CD4-positive, alpha-beta T cell treated with Interleukin-10 for 1 hour (primary cell): ENCODE measurements at regions not wholly inside any gene's neighbourhood (a gene's known extent, or its start where the extent isn't known, plus 50 kb on each side); places are given as distances from the start of the nearest gene placed in this dataset.
A peak's percentile ranks its signal among the peaks of the same experiment; 100 is the strongest.

Experiments
- DNase-seq: peaks from one replicate; pipeline ENCODE4 v3.0.0-alpha.2; 2020

DNA sequence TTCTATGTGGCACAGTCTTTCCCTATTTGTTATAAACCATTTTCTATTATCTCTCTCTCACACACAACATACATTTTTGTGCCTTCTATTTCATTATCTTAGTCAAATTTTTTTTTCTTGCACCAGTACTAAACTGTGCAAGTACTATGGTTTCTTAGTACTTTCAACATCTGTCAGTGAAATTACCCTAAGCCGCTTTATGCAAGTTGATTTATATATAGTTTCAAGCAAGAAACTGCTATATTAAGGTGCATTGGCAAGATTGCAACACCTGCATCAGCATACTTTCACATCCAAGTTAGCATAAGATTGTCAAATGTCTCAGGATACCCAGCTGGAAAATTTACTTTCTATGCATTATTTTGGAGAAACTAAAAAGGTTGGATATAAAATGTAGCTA, 180.2 kb upstream of the FSTL5 start:
- DNase-seq, result no peak

DNA sequence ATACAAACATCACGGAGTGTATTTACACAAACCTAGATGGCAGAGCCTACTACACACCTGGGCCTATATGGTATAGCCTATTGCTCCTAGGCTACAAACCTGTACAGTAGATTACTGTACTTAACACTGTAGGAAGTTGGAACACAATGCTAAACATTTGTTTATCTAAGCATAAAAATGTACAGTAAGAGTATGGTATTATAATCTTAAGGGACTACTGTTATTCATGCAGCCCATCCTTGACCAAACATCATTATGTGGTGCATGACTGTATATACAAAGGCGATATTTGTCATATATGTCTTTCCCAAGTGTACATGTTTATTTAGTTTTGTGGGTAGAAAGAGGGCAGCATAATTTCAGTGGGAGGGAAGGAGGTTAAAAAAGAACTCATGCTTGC, 177.7 kb upstream of the FSTL5 start:
- DNase-seq, result no peak

DNA sequence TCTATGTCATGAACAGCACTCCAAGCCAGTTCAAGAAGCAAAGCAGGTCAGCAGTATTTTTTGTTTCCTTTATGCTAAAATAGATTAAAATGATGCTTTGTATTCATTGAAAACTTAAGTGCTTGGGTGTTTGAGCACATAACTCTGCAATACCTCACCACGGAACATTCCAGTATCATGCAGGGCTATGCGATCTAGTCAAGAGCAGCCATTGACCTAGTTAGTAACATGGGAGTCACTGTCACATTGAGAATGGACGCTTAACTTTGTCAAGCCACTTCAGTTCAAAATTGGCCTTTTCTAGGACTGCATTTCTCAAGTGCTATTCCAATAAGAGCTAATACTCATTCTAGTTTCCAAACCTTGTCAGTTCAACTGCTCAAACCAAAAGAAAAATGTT, 160.1 kb upstream of the FSTL5 start:
- DNase-seq, result no peak

GRCh38 chr4:162322054-162322453, 158.3 kb upstream of the FSTL5 start:
- DNase-seq, result no peak

DNA sequence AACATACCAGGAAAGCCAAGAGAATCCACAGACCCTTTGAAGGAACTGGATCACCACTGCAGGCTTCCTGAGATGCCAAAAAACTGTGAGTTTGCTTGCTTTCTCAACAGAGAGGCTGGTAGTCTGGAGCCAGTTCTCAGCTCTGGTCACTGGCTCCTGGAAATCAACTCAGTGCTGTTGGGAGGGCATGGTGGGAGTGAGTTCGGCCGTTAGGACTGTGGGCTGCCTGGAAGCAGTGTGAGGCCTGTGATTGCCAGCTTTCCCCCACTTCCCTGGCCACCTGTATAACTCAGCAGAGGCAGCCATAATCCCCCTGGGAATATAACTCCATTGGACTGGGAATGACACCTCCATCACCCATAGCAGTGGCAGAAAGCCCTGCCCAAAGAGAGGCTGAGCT, 122.0 kb upstream of the FSTL5 start:
- DNase-seq, result no peak

DNA sequence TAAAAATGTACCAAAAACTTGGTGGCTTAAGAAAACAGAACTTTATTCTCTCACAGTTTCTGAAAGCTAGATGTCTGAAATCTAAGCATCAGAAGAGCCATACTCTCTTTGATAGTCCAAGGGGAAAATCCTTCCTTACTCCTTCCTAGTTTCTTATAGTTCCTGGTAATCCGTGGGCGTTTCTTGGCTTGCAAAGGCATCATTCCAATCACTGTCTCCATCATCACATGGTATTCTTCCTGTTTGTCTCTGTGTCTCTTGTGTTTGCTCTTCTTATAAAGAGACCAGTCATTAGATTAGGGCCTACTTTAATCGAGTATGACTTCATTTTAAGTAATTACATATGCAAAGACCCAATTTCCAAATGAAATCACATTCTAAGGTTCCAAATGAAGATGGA, 118.9 kb upstream of the FSTL5 start:
- no peak for DNase-seq

DNA sequence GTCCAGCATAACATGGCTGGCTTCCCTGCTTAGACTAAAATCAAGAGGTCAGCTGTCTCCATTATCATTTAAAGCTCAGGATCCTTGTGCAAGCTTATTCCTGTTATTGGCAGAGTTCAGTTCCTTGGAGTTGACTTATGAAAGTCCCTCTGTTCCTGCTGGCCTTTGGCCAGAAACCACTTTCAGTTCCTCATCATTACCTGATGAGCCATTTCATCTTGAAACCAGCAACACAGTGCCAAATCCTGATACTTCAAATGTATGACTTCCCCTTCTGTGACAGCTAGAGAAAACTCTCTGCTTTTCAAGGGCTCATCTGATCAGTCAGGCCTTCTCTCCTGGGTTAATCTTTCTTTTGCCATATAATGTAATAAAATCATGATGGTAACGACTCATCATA, 110.6 kb upstream of the FSTL5 start:
- DNase-seq, result peak; percentile 11

DNA sequence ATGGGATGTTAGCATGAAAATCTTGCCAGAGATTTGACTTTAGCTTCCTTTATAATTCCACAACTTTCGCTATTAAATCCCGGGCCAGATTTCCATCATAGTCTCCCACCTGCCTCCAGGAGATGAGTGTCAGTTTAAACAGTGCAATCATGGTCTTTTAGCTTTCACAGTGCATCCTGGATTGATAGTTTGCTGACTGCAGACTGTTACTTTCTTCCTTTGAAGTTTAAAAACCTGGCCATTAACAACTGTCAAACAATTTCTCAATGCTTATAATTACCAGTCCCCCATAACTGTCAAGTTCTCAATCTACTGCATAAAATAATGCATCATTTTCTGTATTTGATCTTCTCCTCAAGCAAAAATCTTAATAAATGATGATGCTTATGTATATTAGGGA, 108.4 kb upstream of the FSTL5 start:
- DNase-seq, result no peak

DNA sequence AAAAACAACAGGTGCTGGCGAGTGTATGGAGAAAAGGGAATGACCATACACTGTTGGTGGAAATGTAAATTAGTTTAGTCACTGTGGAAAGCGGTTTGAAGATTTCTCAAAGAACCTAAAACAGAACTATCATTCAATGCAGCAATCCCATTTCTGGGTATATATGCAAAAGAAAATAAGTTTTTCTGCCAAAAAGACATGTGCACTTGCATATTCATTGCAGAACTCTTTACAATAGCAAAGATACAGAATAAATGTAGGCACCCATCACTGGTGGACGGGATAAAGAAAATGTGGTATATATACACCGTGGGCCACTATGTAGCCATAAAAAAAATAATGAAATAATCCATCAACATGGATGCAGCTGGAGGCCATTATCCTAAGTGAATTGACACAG, 105.1 kb upstream of the FSTL5 start:
- no peak for DNase-seq

DNA sequence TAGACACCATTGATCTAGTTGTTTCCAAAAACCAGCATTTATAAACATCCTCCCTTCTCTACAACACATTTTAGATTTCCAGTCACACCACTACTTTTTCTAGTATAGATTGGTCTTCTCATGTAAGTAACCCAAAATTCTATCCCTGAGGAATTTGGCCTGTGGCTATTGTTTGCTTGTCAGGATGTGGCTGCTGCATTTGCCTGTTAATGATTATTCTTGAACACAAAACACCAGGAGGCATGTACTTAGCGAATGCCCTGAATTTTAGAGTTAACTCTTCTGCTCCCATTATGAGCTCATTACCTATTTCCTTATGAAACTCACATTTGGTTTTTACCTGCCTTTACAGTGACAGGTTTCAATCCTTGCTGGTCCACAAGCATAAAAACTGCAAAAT, 102.0 kb upstream of the FSTL5 start:
- DNase-seq, result no peak

DNA sequence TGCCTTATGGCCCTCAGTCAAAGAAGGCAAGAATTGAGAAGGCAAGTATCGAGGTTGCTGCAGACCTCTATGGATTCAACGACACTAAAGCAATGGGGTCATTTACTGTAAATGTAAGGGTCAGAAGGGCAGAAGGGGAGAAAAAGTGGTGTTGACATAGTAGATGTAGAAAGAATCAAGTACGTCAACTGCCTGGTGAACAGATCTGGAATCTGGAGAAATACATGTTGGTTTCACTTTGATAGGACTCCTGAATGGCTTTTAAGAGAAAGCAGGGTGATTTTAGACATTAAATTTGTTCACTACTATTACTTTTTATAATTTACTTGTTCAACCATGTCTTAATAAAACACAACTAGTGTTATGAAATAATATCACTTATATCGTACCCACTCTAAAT, 81.3 kb upstream of the FSTL5 start:
- DNase-seq, result no peak

GRCh38 chr4:162241857-162242256, 78.1 kb upstream of the FSTL5 start:
- no peak for DNase-seq

DNA sequence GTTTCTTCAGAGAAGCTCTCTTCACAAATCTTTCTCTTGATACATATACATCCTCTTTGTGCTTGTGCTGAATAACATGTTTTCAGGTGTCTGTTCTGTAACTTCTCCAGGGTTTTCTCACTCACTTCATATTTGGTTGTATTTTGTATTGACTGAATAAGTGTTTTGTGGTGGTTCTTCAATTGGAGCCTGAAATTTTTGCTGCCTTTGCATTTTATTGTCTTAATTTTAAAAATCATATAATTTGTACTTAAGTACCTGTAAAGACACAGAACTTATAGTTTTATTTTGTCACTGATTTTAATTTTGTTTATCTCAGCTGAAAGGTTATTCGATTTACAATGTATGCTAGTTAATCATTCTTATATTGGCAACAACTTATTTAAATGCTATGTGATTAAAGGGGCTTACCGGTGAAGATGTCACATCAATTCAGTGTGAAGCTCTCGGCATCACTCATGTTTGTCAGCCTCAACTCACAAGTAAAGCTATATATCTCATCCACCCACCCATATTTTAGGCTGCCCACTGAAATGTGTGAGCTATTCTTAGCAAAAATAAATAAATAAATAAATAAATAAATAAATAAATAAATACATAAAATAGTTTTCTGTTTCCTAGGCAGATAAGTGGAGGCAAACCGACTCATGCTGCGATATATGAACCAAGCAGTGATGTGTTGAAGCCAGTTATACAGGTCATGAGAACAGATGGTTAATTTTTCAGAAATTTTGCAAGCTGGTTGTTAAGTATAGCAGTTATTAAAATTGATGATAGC, 76.4 kb upstream of the FSTL5 start:
- no peak for DNase-seq

DNA sequence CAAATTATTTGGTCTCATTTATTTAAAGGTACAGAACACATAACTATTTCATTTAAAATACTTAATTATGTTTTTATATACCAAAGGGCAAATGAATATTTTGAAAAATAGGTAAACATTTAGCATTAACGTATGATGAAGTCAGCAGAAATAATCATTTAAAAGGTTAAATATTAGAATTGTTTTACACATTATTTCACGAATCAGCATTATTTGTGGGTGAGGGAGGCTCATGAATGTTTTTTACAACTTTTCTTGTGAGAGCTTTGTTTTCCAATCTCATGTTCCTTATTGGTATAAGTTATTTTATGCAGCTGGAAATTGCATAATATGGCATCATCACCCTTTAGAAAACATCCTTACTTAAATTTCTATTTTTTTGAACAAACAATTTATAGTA, 73.9 kb upstream of the FSTL5 start:
- DNase-seq, result no peak

DNA sequence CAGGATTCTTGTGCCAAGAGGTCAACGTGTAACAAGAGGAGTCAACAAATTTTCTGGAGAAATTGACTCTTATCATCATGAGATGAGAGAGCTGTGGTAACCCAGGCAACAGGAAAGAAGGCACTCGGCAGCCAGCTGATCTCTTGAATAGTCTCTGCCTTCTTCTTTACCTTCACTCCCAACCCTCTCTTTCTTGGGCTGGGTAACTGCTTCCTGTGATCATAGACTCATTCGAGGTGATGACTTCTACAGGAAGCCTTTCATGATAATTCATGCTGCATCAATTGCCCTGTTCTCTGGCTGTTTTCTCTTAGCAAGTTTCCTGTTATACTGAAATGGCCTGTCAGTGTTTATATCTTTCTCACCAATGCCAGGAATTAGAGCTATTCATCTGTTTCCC, 70.8 kb upstream of the FSTL5 start:
- DNase-seq, result no peak

DNA sequence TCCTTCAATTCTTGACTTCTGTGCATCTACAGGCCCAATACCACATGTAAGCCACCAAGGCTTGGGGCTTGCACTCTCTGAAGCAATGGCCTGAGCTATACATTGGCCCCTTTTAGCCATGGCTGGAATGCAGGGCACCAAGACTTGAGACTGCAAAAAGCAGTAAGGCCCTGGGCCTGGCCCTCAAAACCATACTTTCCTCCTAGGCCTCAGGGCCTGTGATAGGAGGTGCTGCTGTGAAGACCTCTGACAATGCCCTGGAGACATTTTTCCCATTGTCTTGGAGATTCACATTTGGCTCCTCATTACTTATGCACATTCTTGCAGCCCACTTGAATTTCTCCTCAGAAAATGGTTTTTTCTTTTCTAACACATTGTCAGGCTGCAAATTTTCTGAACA, 68.5 kb upstream of the FSTL5 start:
- no peak for DNase-seq

DNA sequence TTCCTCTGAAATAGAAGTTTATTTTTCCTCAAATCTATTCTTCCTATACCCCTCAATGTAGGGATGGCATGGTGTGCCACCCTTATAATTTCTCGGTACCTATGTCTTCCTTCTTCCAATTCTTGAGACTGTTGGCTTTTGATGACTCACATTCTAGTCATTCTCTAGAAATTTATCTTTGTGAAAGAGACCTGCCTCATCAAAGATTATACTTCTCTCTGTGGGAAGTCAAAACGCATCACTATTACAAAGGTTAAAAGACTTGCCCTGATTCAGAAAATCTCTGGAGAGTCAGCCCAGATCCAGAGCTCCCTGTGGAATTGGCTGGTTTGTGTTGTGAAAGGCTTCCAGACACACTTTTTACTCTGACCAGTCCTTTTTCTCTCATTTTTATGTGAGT, 65.9 kb upstream of the FSTL5 start:
- DNase-seq, result no peak

- DNase-seq, result no peak
Measured at GRCh38 chr4:162221148-162221547, 57.3 kb upstream of the FSTL5 start.
